Suppressor macrophage (primary cell): ENCODE measurements at regions not wholly inside any gene's neighbourhood (a gene's known extent, or its start where the extent isn't known, plus 50 kb on each side); places are given as distances from the start of the nearest gene placed in this dataset.
"Not testable (repeated sequence)": the region's sequence is repeated elsewhere in the genome, so short reads cannot be mapped to it uniquely, and the experiment has no call there.

ENCODE experiments used
- DNase-seq, 4 experiments: peaks; one replicate each; pipeline ENCODE4 v3.0.0-alpha.2; 2020 to 2022

GRCh38 chrX:94041881-94042280 is 367.9 kb downstream of the FAM133A start:
- no peak for DNase-seq

GRCh38 chrX:94045724-94046123 is 371.7 kb downstream of the FAM133A start:
- DNase-seq: no peak

DNA sequence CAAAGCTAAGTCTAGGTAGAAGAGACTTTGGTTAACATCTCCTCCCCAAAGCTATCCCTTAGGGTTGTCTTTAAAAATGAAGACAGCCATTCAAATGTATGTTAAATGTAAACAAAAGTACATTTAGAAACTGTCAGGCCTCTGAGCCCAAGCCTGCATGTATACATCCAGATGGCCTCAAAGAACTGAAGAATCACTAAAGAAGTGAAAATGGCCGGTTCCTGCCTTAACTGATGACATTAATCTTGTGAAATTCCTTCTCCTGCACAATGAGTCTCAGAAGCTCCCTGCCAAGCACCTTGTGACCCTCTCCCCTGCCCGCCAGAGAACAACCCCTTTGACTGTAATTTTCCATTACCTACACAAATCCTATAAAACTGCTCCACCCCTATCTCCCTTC is 377.9 kb downstream of the FAM133A start:
- no peak for DNase-seq

DNA sequence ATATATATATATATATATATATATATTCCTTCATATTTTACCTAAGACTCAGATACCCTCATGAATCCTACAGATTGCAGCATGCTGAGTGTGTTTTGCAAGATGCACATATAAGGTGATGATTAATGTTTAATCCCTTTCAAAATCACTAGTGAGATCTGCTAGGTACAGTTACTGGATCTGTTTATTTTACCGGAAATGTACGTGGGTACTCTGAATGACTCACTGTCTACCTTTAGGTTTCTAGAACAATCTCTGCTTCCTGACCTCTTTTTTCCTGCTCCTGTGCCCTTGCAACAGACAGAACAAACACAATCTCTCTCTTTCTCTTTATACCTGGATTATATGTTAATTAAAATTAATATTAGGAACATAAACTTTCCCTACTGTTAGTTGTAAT is 379.6 kb downstream of the FAM133A start:
- no peak for DNase-seq

DNA sequence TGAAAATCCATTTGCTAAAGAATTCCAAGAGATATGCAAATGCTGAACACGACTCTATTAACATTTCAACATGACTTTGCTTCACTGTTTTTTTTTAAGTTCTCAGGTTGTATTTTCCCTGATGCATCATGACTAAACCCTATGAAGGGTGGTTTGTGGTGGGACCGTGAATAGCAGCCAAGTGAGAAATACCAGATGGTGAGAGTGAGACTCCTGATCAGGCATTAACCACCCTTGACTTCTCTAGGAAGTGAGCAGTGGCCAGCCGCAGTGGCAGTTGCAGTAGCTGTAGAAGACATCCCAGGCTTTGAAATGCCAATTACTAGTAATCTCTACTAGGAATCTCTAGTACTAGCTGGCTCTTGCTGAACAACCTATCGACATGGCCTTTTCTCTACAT is 383.4 kb downstream of the FAM133A start:
- no peak for DNase-seq

- peak in 2 of 4 experiments; percentile 6 for DNase-seq
These were observed 384.8 kb downstream of the FAM133A start for GRCh38 chrX:94058728-94059382.

GRCh38 chrX:94065091-94065490 is 391.1 kb downstream of the FAM133A start:
- no peak for DNase-seq

DNA sequence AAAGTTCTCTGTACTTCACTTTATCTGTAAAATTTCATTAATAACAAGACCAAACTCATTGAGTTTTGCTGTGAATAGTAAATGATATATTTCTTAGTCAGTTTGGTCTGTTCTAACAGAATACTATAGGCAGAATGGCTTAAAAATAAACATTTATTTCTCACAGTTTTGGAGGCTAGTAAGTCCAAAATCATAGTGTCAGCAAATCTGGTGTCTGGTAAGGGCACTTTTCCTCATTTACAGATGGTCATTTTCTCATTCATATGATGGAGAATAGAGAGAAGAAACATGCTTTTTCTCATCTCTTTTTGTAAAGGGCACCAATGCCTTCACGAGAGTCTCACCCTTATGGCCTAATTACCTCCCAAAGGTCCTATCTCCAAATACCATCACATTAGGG is 415.1 kb downstream of the FAM133A start:
- no peak for DNase-seq

GRCh38 chrX:94097868-94098267 is 423.9 kb downstream of the FAM133A start:
- no peak for DNase-seq

DNA sequence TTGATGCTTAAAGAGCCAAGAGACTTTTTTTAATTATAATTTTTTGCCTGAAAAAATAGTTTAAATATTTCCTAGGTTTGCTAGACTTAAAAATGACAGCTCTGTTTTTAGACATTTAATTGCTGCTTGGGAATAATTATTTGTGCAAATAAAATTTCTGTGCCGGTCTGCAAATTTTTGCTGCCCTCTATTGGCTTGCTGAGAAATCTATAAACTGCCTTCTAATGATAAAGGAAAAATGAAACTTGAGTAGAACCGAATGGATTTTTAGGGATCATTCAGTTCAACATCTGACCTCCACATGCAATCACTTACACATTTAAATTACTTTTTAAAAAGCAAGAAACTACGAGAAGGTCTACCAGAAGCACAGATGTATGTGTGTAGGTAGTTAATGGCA is 434.0 kb downstream of the FAM133A start:
- no peak for DNase-seq

DNA sequence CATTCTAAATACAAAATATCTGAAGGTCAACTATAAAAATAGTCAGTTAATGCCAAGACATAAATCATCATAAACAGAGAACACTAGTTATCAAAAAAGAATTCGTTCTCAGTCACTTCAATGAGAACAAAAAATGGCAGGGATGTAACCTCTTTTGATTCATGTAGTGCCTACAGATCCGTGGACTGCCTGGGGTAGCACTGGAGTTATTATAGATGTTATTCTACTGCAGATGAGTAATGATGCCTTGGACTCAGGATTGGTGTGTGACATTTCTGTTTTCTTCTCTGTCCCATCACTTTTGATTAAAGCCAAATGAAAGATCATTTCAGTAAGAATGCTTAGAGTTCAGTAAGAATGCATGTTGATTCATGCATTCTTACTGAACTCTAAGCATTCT is 440.4 kb downstream of the FAM133A start:
- DNase-seq: no peak

DNA sequence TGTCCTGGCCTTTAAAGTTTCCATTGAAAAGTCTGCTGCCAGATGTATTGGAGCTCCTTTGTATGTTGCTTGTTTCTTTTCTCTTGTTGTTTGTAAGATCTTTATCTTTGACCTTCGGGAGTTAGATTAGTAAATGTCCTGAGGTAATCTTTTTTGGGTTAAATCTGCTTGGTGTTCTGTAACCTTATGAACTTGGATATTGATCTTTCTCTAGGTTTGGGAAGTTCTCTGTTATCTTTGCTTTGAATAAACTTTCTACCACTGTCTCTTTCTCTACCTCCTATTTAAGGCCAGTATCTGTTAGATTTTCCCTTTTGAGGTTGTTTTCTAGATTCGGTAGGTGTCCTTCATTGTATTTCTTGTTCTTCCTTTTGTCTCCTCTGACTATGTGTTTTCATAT is 447.8 kb downstream of the FAM133A start:
- no peak for DNase-seq

DNA sequence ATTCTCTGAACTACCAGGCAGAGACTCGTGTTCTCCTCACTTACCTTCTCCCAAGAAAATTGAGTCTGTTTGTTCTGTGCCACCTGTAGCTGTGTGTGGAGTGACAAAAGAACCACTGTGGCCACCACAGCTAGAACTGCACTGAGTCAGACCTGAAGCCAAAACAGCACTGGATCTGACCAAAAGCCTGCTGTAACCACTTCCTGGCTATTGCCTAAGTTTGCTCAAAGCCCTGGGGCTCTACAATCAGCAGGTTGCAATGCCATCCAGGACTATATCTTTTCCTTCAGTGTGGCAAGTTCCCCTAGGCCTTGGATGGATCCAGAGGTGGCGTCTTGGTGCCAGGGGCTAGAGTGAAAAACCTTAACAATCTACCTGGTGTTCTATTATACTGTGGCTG is 449.1 kb downstream of the FAM133A start:
- DNase-seq: no peak

GRCh38 chrX:94162971-94163370 is 489.0 kb downstream of the FAM133A start:
- DNase-seq: no peak

DNA sequence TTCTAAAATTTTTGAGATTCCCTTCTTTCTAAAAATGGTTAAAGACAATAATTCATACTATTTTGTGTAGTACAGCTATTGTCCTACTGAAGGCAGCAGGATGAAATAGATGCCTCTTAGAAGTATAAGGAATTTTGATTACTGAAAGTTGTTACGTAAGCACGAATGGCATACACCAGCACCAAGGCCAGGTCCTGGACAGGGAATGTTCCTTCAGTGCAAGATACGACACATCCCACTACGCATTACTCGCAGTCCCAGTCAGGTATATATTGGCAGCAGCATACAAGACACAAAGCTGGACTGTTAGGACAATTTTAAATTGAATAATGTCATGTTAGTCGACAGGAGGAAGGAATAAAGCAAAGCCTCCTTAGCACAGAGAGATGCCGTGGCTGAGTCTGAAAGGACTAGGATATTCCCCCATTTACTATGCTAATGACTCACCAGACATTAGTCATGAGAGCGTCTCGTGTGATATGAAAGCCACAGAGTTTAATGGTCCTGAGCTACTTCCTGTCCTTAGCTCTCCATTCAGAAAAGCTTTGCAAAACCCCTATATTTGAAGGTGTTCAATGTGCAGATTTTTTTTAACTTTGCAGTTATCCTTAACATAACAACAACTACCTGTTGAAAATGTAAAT is 504.3 kb downstream of the FAM133A start:
- no peak for DNase-seq

DNA sequence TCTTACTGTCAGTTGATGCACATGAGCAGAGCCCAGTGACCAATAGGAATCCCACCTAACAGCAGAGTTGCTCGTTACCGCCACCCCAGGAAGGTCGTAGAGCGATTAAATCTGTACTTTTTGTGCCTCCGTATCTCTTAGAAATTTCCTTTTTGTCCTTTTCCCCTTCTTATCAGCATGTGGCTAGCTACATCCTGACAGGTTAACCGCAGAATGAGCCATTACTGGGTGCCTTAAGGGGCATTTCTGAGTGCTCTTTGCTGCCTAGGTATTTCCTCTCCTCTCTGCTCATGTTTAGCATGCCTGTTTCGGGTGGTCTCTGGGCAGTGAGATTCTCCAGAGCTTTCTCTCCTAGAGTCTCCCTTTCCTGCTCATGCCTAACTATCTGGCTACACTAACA is 530.5 kb downstream of the FAM133A start:
- no peak for DNase-seq

DNA sequence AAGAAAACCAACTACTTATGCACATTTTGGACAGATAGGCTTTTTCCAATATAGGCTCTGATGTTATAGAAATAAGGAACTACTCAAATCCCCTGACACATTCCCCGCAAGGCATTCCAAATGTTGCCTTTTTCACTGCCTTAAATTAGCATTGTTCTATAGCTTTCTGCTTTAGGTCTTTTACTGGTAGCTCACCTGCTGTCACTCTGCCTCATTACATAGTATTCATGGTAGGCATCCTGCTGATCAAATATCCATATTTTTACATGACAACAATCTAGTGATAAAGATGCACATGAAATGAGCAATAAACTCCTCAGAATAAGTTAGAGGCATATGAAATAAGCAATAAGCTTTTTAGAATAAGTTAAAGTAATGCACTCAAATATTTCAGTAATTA is 542.7 kb downstream of the FAM133A start:
- no peak for DNase-seq

DNA sequence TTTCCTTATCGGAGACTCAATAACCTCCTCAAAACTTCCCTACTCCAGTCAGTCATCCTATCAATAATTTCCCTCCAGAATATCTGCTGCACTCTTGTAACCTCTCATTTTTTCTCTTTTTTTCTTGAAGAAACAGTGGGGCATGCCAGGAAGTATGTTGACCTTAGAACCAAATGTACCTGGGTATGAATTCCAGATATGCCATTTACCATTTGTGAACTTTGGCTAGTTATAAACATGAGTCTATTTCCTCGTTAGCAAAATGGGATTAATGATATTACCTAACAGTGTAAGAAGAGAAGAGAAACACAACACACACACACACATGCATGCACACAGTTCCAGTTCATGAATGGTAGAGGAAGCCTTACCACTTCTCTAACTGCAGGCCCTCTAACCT is 578.2 kb downstream of the FAM133A start:
- no peak for DNase-seq

GRCh38 chrX:94256396-94256795 is 582.4 kb downstream of the FAM133A start:
- DNase-seq: no peak

DNA sequence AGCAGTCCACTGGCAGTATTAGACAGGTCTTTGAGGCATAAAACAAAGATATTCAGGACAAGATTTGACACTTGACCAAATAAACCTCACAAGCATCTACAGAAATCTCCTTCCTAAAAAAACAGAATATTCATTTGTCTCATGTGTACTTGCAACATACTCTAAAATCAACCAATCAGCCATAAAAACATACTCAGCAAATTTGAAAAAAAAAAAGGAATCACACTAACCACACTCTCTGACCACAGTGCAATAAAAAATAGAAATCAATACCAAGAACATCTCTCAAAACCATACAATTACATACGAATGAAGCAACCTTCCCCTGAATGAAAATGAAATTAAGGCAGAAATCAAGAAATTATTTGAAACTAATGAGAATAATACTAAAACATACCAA is 591.3 kb downstream of the FAM133A start:
- DNase-seq: no peak

GRCh38 chrX:94288325-94288724 is 614.3 kb downstream of the FAM133A start:
- DNase-seq: no peak

GRCh38 chrX:94288972-94289371 is 615.0 kb downstream of the FAM133A start:
- DNase-seq: no peak

GRCh38 chrX:94302446-94302845 is 628.4 kb downstream of the FAM133A start:
- no peak for DNase-seq

DNA sequence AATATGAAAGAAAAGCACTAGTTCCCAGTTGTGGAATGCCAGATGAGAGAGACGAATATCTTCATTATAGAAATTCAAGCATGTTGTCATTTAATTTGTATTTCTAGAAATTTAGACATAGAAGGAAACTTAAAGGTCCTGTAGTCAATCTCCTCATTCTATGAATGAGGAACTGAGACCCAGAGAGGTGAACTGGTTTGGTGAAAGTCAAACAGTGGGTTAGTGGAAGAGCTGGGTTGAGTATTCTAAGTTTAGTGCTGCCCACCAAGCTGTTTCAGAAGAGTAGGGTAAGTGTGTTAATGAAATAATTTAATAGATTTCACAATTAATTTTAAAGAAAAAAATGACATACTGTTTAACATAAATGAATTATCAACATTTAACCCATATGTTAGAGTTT is 655.2 kb downstream of the FAM133A start:
- DNase-seq: no peak

DNA sequence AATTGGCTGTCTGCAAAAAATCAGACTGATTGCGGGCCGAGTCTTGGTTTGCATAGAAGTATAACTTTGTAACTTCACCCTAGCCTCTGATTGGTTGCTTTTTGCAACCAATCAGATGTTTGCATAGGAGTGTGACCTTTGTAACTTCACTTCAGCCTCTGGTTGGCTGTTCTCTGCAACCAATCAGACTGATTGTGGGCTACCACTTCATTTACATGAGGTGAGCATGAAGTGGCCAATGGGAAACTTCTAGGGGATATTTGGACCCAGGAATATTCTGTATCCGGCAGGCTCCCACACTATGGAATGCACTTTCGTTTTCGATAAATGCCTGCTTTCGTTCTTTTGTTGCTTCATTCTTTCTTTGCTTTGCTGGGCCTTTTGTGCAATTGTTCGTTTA is 667.7 kb downstream of the FAM133A start:
- not testable (repeated sequence) for DNase-seq
